ENCODE measurements at regions not wholly inside any gene's neighbourhood (a gene's known extent, or its start where the extent isn't known, plus 50 kb on each side); places are given as distances from the start of the nearest gene placed in this dataset.

- H3K36me3 Mint-ChIP-seq = no peaks in the 10 kb centered on the region
- H3K27me3 Mint-ChIP-seq = no peaks in the 10 kb centered on the region
- no peak for DNase-seq
- no peak for ATAC-seq
- peaks cover 0 to 2% (median 0%) of the 10 kb centered on the region in 4 donors for H3K4me1 Mint-ChIP-seq
- no peak overlapping the region for H3K27ac Mint-ChIP-seq
- H3K9me3 Mint-ChIP-seq = peaks cover 0 to 3% (median 0%) of the 10 kb centered on the region in 9 donors
- POLR2A ChIA-PET = no interaction called here
- H3K4me3 Mint-ChIP-seq = no peak overlapping the region
Measured at GRCh38 chr6:14701946-14702345, 543.9 kb upstream of the JARID2 start.

- POLR2A ChIA-PET = no interaction called here
- H3K27me3 Mint-ChIP-seq = no peaks in the 10 kb centered on the region
- H3K4me3 Mint-ChIP-seq = no peak overlapping the region
- no peak overlapping the region for H3K27ac Mint-ChIP-seq
- ATAC-seq (no peak), DNase-seq (no peak)
- peaks cover 0 to 3% (median 0%) of the 10 kb centered on the region in 4 donors for H3K4me1 Mint-ChIP-seq
- no peaks in the 10 kb centered on the region for H3K36me3 Mint-ChIP-seq
- H3K9me3 Mint-ChIP-seq = peaks cover 0 to 3% (median 0%) of the 10 kb centered on the region in 9 donors
Measured at GRCh38 chr6:14702678-14703077, 543.2 kb upstream of the JARID2 start.

- Mint-ChIP-seq H3K4me1 (peaks cover 0 to 3% (median 0%) of the 10 kb centered on the region in 4 donors), H3K27me3 (no peaks in the 10 kb centered on the region), H3K27ac (no peak overlapping the region), H3K9me3 (peaks cover 0 to 3% (median 0%) of the 10 kb centered on the region in 9 donors), H3K4me3 (no peak overlapping the region), H3K36me3 (no peaks in the 10 kb centered on the region)
- ATAC-seq = no peak
- POLR2A ChIA-PET = no interaction called here
- no peak for DNase-seq
Measured at GRCh38 chr6:14703586-14703985, 542.3 kb upstream of the JARID2 start.

GRCh38 chr6:14704383-14705271, 541.2 kb upstream of the JARID2 start:
- H3K4me3 Mint-ChIP-seq = no peak overlapping the region
- H3K4me1 Mint-ChIP-seq = peaks cover 0 to 3% (median 0%) of the 10 kb centered on the region in 4 donors
- H3K27me3 Mint-ChIP-seq = no peaks in the 10 kb centered on the region
- H3K36me3 Mint-ChIP-seq = no peaks in the 10 kb centered on the region
- POLR2A ChIA-PET = no interaction called here
- no peak for DNase-seq
- H3K9me3 Mint-ChIP-seq = peaks cover 0 to 3% (median 0%) of the 10 kb centered on the region in 9 donors
- no peak for ATAC-seq
- H3K27ac Mint-ChIP-seq = no peak overlapping the region

- Mint-ChIP-seq H3K4me3 (no peak overlapping the region), H3K27me3 (no peaks in the 10 kb centered on the region)
Measured at GRCh38 chr6:14705841-14706377, 540.0 kb upstream of the JARID2 start.

GRCh38 chr6:14706378-14706929, 539.4 kb upstream of the JARID2 start:
- no peak overlapping the region for H3K4me3 Mint-ChIP-seq
- H3K36me3 Mint-ChIP-seq = no peaks in the 10 kb centered on the region
- H3K4me1 Mint-ChIP-seq = peaks cover 0 to 13% (median 5%) of the 10 kb centered on the region in 4 donors
- H3K9me3 Mint-ChIP-seq = peaks cover 0 to 4% (median 0%) of the 10 kb centered on the region in 9 donors
- H3K27ac Mint-ChIP-seq = peak overlapping the region in 1 of 10 donors; percentile 20
- ATAC-seq = no peak
- DNase-seq = no peak
- POLR2A ChIA-PET = no interaction called here
- H3K27me3 Mint-ChIP-seq = no peaks in the 10 kb centered on the region

More at GRCh38 chr6:14705841-14706377, 540.0 kb upstream of the JARID2 start:
- no peak for DNase-seq
- Mint-ChIP-seq H3K9me3 (peaks cover 0 to 4% (median 0%) of the 10 kb centered on the region in 9 donors), H3K27ac (peak overlapping the region in 1 of 10 donors; percentile 20), H3K4me1 (peaks cover 0 to 7% (median under 1%) of the 10 kb centered on the region in 4 donors), H3K36me3 (no peaks in the 10 kb centered on the region)
- POLR2A ChIA-PET = no interaction called here
- ATAC-seq = no peak

GRCh38 chr6:14707276-14707675, 538.6 kb upstream of the JARID2 start:
- Mint-ChIP-seq H3K27me3 (no peaks in the 10 kb centered on the region), H3K4me3 (no peak overlapping the region), H3K27ac (no peak overlapping the region), H3K36me3 (no peaks in the 10 kb centered on the region), H3K9me3 (peaks cover 0 to 4% (median 0%) of the 10 kb centered on the region in 9 donors), H3K4me1 (peaks cover 0 to 13% (median 5%) of the 10 kb centered on the region in 4 donors)
- DNase-seq = no peak
- POLR2A ChIA-PET = interaction anchor here (0.6 kb wide), 1 partner anchor 303 kb away, joined by 5 read pairs; no protein-coding TSS in a partner anchor
- no peak for ATAC-seq

- POLR2A ChIA-PET = no interaction called here
- H3K36me3 Mint-ChIP-seq = no peaks in the 10 kb centered on the region
- no peak overlapping the region for H3K4me3 Mint-ChIP-seq
- H3K4me1 Mint-ChIP-seq = peaks cover 0 to 13% (median 5%) of the 10 kb centered on the region in 4 donors
- ATAC-seq (no peak), DNase-seq (no peak)
- H3K27ac Mint-ChIP-seq = no peak overlapping the region
- peaks cover 0 to 4% (median 0%) of the 10 kb centered on the region in 9 donors for H3K9me3 Mint-ChIP-seq
- no peaks in the 10 kb centered on the region for H3K27me3 Mint-ChIP-seq
Measured at GRCh38 chr6:14707971-14708465, 537.9 kb upstream of the JARID2 start.

- Mint-ChIP-seq H3K4me3 (no peak overlapping the region), H3K4me1 (peaks cover 0 to 13% (median 5%) of the 10 kb centered on the region in 4 donors), H3K27me3 (no peaks in the 10 kb centered on the region), H3K36me3 (no peaks in the 10 kb centered on the region), H3K27ac (no peak overlapping the region), H3K9me3 (peaks cover 0 to 4% (median 0%) of the 10 kb centered on the region in 9 donors)
- ATAC-seq (no peak), DNase-seq (no peak)
- POLR2A ChIA-PET = no interaction called here
Measured at GRCh38 chr6:14709066-14709670, 536.7 kb upstream of the JARID2 start.

GRCh38 chr6:14709900-14710299, 536.0 kb upstream of the JARID2 start:
- ATAC-seq = no peak
- POLR2A ChIA-PET = no interaction called here

GRCh38 chr6:14710421-14710820, 535.4 kb upstream of the JARID2 start:
- no peak for DNase-seq
- ATAC-seq = no peak
- Mint-ChIP-seq H3K9me3 (peaks cover 0 to 4% (median 0%) of the 10 kb centered on the region in 9 donors), H3K4me3 (no peak overlapping the region), H3K4me1 (peaks cover 0 to 13% (median 6%) of the 10 kb centered on the region in 4 donors), H3K36me3 (no peaks in the 10 kb centered on the region), H3K27me3 (no peaks in the 10 kb centered on the region), H3K27ac (peak overlapping the region in 1 of 10 donors; percentile 50)
- POLR2A ChIA-PET = no interaction called here

More at GRCh38 chr6:14709900-14710299, 536.0 kb upstream of the JARID2 start:
- no peak for DNase-seq
- no peaks in the 10 kb centered on the region for H3K27me3 Mint-ChIP-seq
- peaks cover 0 to 4% (median 0%) of the 10 kb centered on the region in 9 donors for H3K9me3 Mint-ChIP-seq
- H3K4me3 Mint-ChIP-seq = no peak overlapping the region
- no peak overlapping the region for H3K27ac Mint-ChIP-seq
- peaks cover 0 to 13% (median 6%) of the 10 kb centered on the region in 4 donors for H3K4me1 Mint-ChIP-seq
- no peaks in the 10 kb centered on the region for H3K36me3 Mint-ChIP-seq

GRCh38 chr6:14711056-14711703, 534.7 kb upstream of the JARID2 start:
- Mint-ChIP-seq H3K9me3 (peaks cover 0 to 4% (median 0%) of the 10 kb centered on the region in 9 donors), H3K36me3 (no peaks in the 10 kb centered on the region), H3K4me3 (no peak overlapping the region), H3K27me3 (no peaks in the 10 kb centered on the region), H3K4me1 (peaks cover 0 to 18% (median 6%) of the 10 kb centered on the region in 4 donors), H3K27ac (peak overlapping the region in 4 of 10 donors; percentile 36 to 84 (median 48))
- DNase-seq (peak in 4 of 10 donors; percentile 2 to 38 (median 16)), ATAC-seq (peak in 1 of 2 donors; percentile 47)
- POLR2A ChIA-PET = no interaction called here

Measured in naive thymus-derived CD8-positive, alpha-beta T cell (primary cell).